HG03432 (cell line): ENCODE measurements at regions not wholly inside any gene's neighbourhood (a gene's known extent, or its start where the extent isn't known, plus 50 kb on each side); places are given as distances from the start of the nearest gene placed in this dataset.
"Not testable (repeated sequence)": the region's sequence is repeated elsewhere in the genome, so short reads cannot be mapped to it uniquely, and the experiment has no call there.

Experiments used
- ATAC-seq: cut with Tn5 transposase; IDR thresholded peaks from one replicate; pipeline ENCODE4 v1.9.1; 2021; ENCODE audit warnings: mild to moderate bottlenecking, moderate library complexity; ENCODE audit not compliant: unreplicated experiment

- not testable (repeated sequence) for ATAC-seq
Measured at GRCh38 chr6:71360556-71361335, 72.1 kb downstream of the OGFRL1 start.

GRCh38 chr6:71364889-71365542, 76.4 kb downstream of the OGFRL1 start:
- ATAC-seq, result no peak

DNA sequence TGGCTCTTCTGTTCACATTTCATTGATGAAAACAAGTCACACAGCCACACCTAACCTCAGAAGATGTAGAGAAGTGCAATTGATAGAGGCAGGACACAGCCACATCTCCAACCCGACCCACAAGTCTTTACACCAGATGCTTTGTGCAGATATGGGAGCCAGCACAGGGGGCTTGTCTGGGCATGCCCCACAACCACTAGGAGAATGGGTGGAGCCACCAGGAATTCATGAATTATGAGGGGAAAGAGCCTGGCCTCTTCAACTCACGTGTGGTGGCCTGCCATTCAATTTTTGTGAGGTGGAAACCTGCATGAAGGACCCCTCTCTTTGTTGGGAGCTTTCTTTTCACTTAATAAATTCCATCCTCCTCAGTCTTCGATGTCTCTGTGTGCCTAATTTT, 79.1 kb downstream of the OGFRL1 start:
- ATAC-seq, result no peak

- ATAC-seq, result no peak
Measured at GRCh38 chr6:71368284-71368683, 79.7 kb downstream of the OGFRL1 start.

GRCh38 chr6:71371559-71371958, 82.9 kb downstream of the OGFRL1 start:
- ATAC-seq, result no peak

DNA sequence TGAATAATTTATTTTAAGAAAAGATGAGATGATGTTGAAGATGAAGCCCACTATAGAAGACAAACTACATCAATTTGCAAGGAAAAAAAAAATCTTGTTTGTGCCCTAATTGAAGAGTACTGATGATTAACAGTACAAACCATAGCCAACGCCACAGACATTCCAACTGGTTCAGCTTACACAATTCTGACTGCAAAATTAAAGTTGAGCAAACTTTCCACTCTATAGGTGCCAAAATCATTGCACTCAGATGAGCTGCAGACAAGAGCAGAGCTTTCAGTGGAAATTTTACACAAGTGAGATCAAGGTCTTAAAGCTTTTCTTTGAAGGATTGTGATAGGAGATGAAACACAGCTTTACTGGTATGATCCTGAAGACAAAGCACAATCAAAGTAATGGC, 85.3 kb downstream of the OGFRL1 start:
- ATAC-seq, result no peak

- ATAC-seq, result no peak
Measured at GRCh38 chr6:71375676-71376075, 87.1 kb downstream of the OGFRL1 start.

DNA sequence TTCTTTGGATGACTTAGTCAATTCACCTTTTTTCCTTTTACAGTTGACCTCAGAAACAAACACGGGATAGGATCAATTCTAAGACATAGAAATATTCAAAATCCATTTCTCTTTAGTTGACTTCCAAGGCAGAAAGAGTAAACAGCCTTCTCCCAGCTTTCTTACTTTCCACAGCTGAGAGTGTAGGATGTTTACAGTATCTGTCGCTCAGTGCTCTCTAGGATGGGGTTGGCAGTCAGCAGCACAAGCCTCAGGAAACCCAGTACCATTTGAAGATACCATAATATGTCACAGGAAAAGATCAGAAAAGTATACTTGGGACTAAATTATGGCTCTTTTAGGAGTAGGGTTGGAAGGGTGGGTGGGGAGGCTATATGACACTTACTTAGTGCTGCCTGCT, 88.2 kb downstream of the OGFRL1 start:
- no peak for ATAC-seq

DNA sequence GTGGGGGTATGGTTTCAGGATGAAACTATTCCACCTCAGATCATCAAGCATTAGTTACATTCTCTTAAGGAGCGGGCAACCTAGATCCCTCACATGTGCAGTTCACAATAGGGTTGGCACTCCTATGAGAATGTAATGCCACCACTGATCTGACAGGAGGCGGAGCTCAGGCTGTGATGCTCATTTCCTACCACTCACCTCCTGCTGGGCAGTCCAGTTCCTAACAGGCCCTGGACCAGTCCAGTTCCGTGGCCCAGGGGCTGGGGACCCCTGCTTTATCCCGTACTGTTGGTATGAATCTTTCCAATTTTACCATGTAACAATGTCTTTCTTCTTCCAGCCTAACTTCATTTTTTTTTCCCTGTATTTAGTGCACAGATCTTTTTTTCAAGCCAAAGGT, 94.9 kb downstream of the OGFRL1 start:
- no peak for ATAC-seq

- ATAC-seq, result no peak
Measured at GRCh38 chr6:71383901-71384489, 95.4 kb downstream of the OGFRL1 start.

DNA sequence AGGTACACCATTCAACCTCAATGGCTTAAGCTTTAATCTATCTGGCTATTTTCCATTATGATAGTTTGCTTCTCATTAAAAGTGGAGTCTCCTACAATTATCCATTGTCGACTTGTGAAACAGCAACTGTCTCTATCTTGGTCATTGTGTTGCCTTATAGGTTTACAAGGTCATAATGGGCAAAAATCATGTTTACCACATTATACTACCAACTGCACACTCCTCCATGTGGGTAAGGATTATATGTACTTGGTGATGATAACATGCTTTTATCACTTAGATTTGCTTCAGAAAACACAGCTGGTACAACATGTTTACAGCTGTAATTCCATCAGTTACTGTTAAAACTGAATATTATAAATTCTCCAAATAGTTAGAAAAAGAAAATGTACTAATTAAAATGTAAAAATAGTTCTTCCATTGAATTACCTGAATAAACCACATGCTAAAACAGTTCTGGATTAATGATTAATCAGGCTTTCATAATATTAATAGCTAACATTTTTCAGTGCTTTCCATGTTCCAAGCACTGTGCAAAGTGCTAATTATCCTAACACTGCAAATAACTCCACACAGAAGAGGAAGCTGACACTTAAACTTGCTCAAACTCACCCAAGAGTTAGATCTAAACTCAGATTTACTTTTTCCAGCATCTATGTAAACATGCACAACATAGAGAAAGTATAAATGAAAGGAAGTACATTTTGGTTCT, 96.7 kb downstream of the OGFRL1 start:
- no peak for ATAC-seq

DNA sequence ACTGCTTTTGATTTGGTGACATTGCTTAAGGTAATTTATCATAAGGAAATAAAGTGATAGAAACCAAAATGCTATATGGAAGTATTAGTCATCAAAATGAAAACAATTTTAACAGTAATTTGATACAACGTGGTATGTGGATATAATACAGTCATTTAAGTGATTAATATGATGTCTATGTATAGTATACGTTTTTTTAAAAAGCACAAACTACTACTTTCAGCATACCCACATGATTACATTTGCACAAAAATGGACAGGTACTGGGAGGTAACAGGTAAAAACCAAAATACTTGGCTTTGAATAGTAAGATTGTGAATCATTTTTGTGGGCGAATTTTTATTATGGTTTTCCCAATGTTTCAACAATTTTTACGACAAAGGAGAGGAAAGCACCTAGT, 97.6 kb downstream of the OGFRL1 start:
- no peak for ATAC-seq

- ATAC-seq, result no peak
Measured at GRCh38 chr6:71387179-71387578, 98.6 kb downstream of the OGFRL1 start.

- ATAC-seq, result peak; percentile 79
Measured at GRCh38 chr6:71388068-71388744, 99.6 kb downstream of the OGFRL1 start.

GRCh38 chr6:71388856-71389527, 100.4 kb downstream of the OGFRL1 start:
- ATAC-seq, result no peak

GRCh38 chr6:71391126-71391525, 102.5 kb downstream of the OGFRL1 start:
- ATAC-seq, result no peak

GRCh38 chr6:71392276-71392675, 103.7 kb downstream of the OGFRL1 start:
- no peak for ATAC-seq

DNA sequence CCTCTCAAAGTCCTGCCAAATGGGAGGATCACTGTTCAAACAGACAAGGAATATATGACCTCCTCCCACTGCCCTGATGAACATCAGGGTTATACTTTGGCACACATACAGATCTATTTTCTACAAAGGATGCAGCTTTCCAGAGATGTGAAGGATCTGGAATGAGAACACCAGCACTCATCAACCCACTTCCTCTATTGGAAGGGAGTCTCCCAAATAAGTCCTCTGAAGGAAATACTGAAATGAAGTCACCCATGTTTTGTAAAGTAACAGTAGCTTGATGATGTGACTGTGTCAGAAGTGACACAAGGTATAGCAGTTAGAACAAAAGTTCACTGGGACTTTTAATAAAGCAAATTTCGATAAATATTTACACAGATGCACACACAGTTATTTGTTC, 104.9 kb downstream of the OGFRL1 start:
- no peak for ATAC-seq

DNA sequence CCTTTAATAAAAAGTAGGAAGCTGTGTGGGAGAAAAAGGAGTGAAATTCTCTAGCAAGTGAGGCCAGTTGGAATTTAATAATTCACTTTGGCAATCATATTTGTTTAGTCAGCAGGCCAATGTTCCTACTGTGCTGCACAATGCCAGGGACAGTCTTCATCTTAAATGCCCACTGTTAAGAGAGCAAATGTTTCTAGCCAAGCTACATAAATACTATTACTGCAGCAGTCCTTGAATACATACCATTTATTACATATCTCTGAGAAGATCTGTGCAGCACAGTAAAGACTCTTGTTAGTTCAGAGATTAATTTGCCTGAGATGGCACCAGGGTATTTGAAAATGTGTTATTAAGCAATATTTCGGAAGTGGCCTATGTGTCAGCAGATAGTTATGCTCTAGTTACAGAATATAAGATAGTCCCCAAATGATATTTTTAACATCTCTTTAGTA, 105.4 kb downstream of the OGFRL1 start:
- ATAC-seq, result no peak

DNA sequence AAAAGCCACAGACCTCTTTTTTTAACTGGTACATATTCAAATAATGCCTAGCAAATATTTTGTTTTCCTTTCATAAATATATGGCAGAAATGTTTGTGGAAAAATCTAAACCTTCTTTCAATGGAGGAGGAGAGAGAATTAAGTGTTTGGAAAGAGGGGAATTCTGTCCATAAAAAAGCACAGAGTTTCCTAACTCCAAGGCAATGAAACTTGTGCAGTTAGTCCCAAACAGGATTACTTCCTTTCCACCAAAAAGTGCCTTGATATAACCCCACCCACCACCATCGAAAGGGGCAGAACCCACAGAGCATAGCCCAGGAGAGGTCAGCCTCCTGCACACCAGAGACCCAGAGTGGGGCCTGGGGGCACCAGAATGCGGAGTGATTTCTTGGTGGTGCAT, 106.3 kb downstream of the OGFRL1 start:
- ATAC-seq, result no peak
